ENCODE measurements at regions not wholly inside any gene's neighbourhood (a gene's known extent, or its start where the extent isn't known, plus 50 kb on each side); places are given as distances from the start of the nearest gene placed in this dataset.
A peak's percentile ranks its signal among the peaks of the same experiment; 100 is the strongest.

DNA sequence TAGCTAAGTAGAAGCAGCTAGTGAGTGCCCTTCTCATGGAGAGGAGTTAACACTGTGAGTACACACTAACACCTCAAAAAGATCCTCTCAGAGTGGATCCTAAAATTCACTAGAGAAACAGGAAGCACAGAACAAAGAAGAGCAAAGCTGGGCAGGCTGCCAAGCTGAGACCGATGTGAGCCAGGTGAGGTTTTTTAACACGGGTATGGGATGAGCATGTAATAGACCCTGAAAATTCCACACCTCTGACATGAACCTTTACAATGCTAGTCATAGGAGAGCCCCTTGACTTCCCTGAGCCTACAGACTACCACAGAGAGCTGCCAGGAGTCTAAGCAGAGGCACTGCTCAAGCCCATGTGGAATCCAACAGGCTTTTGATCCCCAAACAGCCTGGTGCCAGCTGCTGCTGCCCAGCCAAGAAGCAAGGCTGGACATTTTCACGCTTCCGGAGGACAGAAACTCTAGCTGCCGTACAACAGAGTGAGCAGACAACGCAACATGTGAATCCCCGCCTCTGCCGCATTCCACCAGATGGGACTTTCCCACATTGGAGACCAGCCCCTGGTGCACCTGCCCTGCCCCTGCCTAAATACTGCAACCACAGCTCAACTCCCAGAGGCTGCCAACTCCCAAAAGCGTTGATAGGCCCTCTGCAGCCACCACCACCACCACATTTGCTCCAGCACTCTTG lies 280.8 kb downstream of the CDH10 start:
- no CpG with 5 or more reads among the region's 9 CpGs for WGBS, 2 donors (ENCODE audit: extremely low coverage in 2 of 2, insufficient read length in 2 of 2, insufficient replicate concordance in 1 of 2)
- H3K14ac ChIP-seq (ENCODE audit: low read length), result no peak overlapping the region
- no peak overlapping the region for H2BK5ac ChIP-seq (ENCODE audit: low read length)
- no peak overlapping the region for H4K8ac ChIP-seq (ENCODE audit: low read depth, low read length)
- no peak overlapping the region for H2BK120ac ChIP-seq (ENCODE audit: low read depth, low read length)
- H3K23ac ChIP-seq (ENCODE audit: low read depth, low read length, poor library complexity), result no peak overlapping the region
- H3K27me3 ChIP-seq (ENCODE audit: control insufficient read depth in 3 of 3, insufficient read depth in 3 of 3, low read depth in 1 of 3, low read length in 3 of 3), result no peaks in the 10 kb centered on the region
- H2BK15ac ChIP-seq (ENCODE audit: low read length), result no peak overlapping the region
- H3K4ac ChIP-seq (ENCODE audit: low read length), result no peak overlapping the region
- no peak overlapping the region for H2BK12ac ChIP-seq (ENCODE audit: low read length)
- no peak overlapping the region for H3K27ac ChIP-seq (replicated peaks; ENCODE audit: low read length)
- peaks cover 0 to 1% of the 10 kb centered on the region in 2 donors for H3K9me3 ChIP-seq (replicated peaks in 1 of 2; ENCODE audit: control insufficient read depth in 2 of 2, insufficient read depth in 1 of 2, low read depth in 1 of 2, low read length in 2 of 2)
- H2AK5ac ChIP-seq (ENCODE audit: low read depth, low read length), result peak overlapping the region; percentile 20
- peak overlapping the region; percentile 64 for H2AFZ ChIP-seq (ENCODE audit: low read length)
- no peaks in the 10 kb centered on the region for H3K79me1 ChIP-seq (ENCODE audit: low read depth, low read length)
- H3K4me2 ChIP-seq (ENCODE audit: insufficient read depth, low read length, poor library complexity, severe bottlenecking), result no peak overlapping the region
- H3K4me3 ChIP-seq (ENCODE audit: low read length in 2 of 2), result no peak overlapping the region
- no peak for DNase-seq (ENCODE audit: low spot score)
- no peaks in the 10 kb centered on the region for H3K36me3 ChIP-seq (replicated peaks in 1 of 2; ENCODE audit: control insufficient read depth in 2 of 2, insufficient read depth in 2 of 2, low read length in 2 of 2)
- H3K18ac ChIP-seq (ENCODE audit: low read length), result no peak overlapping the region
- no peak overlapping the region for H3K9ac ChIP-seq (ENCODE audit: low read depth, low read length, poor library complexity)
- no peaks in the 10 kb centered on the region for H3K4me1 ChIP-seq (ENCODE audit: control insufficient read depth in 2 of 2, insufficient read depth in 1 of 2, low read depth in 1 of 2, low read length in 2 of 2)
- H4K91ac ChIP-seq (ENCODE audit: low read depth, low read length, poor library complexity), result no peak overlapping the region

DNA sequence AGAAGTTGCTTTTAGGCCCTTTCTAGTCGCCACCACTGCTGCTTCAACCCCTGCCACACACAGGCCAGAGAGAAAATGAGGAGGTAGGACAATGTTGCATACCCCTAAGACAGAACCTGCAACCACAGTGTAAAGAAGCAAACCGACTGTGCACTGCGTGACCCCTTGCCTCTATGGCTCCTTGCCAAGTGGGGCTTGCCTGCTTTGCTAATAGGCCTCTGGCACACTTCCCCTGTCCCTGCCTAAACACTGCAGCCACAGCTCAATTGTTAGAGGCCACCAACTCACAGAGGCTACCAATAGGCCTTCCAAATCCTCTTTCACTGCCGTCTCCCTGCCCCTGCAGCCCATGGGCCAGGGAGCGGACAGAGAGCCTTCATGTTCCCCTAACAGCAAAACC lies 280.1 kb downstream of the CDH10 start:
- no peaks in the 10 kb centered on the region for H3K79me1 ChIP-seq (ENCODE audit: low read depth, low read length)
- H4K8ac ChIP-seq (ENCODE audit: low read depth, low read length), result no peak overlapping the region
- no peaks in the 10 kb centered on the region for H3K36me3 ChIP-seq (replicated peaks in 1 of 2; ENCODE audit: control insufficient read depth in 2 of 2, insufficient read depth in 2 of 2, low read length in 2 of 2)
- H3K9ac ChIP-seq (ENCODE audit: low read depth, low read length, poor library complexity), result no peak overlapping the region
- no peaks in the 10 kb centered on the region for H3K27me3 ChIP-seq (ENCODE audit: control insufficient read depth in 3 of 3, insufficient read depth in 3 of 3, low read depth in 1 of 3, low read length in 3 of 3)
- no peak overlapping the region for H4K91ac ChIP-seq (ENCODE audit: low read depth, low read length, poor library complexity)
- H2AK5ac ChIP-seq (ENCODE audit: low read depth, low read length), result no peak overlapping the region
- no peak for DNase-seq (ENCODE audit: low spot score)
- peak overlapping the region; percentile 23 for H3K18ac ChIP-seq (ENCODE audit: low read length)
- peak overlapping the region; percentile 64 for H2AFZ ChIP-seq (ENCODE audit: low read length)
- H2BK12ac ChIP-seq (ENCODE audit: low read length), result no peak overlapping the region
- H3K4me3 ChIP-seq (ENCODE audit: low read length in 2 of 2), result no peak overlapping the region
- H3K4me2 ChIP-seq (ENCODE audit: insufficient read depth, low read length, poor library complexity, severe bottlenecking), result no peak overlapping the region
- H2BK15ac ChIP-seq (ENCODE audit: low read length), result peak overlapping the region; percentile 10
- H3K27ac ChIP-seq (replicated peaks; ENCODE audit: low read length), result no peak overlapping the region
- H2BK5ac ChIP-seq (ENCODE audit: low read length), result no peak overlapping the region
- peak overlapping the region; percentile 39 for H3K4ac ChIP-seq (ENCODE audit: low read length)
- no CpG with 5 or more reads among the region's 5 CpGs for WGBS, 2 donors (ENCODE audit: extremely low coverage in 2 of 2, insufficient read length in 2 of 2, insufficient replicate concordance in 1 of 2)
- no peak overlapping the region for H2BK120ac ChIP-seq (ENCODE audit: low read depth, low read length)
- H3K23ac ChIP-seq (ENCODE audit: low read depth, low read length, poor library complexity), result no peak overlapping the region
- no peaks in the 10 kb centered on the region for H3K4me1 ChIP-seq (ENCODE audit: control insufficient read depth in 2 of 2, insufficient read depth in 1 of 2, low read depth in 1 of 2, low read length in 2 of 2)
- no peak overlapping the region for H3K14ac ChIP-seq (ENCODE audit: low read length)
- peaks cover 0 to 1% of the 10 kb centered on the region in 2 donors for H3K9me3 ChIP-seq (replicated peaks in 1 of 2; ENCODE audit: control insufficient read depth in 2 of 2, insufficient read depth in 1 of 2, low read depth in 1 of 2, low read length in 2 of 2)

DNA sequence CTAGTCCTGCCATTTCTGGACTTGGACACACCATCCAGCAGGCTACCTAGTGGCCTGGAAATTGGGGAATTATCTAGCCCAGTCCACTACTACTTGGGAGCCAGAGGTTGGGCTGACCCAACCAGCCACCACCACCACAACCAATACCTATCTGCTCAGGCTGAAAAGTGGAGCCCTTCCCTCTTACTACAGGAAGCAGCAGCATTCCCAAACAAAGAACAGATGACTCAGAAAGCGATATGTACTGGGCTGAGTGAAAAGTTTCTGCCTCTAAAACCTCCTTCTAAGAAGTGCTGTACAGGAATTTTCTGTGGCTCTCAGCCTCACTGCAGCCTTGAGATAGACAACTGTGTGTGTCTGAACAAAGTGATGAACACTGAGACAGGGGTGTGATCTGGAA lies 279.4 kb downstream of the CDH10 start:
- H4K8ac ChIP-seq (ENCODE audit: low read depth, low read length), result no peak overlapping the region
- H3K4me3 ChIP-seq (ENCODE audit: low read length in 2 of 2), result no peak overlapping the region
- H3K79me1 ChIP-seq (ENCODE audit: low read depth, low read length), result no peaks in the 10 kb centered on the region
- no peak overlapping the region for H2AK5ac ChIP-seq (ENCODE audit: low read depth, low read length)
- no peak overlapping the region for H3K18ac ChIP-seq (ENCODE audit: low read length)
- H3K4me2 ChIP-seq (ENCODE audit: insufficient read depth, low read length, poor library complexity, severe bottlenecking), result no peak overlapping the region
- no peak overlapping the region for H4K91ac ChIP-seq (ENCODE audit: low read depth, low read length, poor library complexity)
- H2BK5ac ChIP-seq (ENCODE audit: low read length), result no peak overlapping the region
- H3K14ac ChIP-seq (ENCODE audit: low read length), result no peak overlapping the region
- H3K36me3 ChIP-seq (replicated peaks in 1 of 2; ENCODE audit: control insufficient read depth in 2 of 2, insufficient read depth in 2 of 2, low read length in 2 of 2), result no peaks in the 10 kb centered on the region
- no peak overlapping the region for H3K27ac ChIP-seq (replicated peaks; ENCODE audit: low read length)
- no peak for DNase-seq (ENCODE audit: low spot score)
- H2AFZ ChIP-seq (ENCODE audit: low read length), result peak overlapping the region; percentile 64
- H3K9ac ChIP-seq (ENCODE audit: low read depth, low read length, poor library complexity), result no peak overlapping the region
- no peak overlapping the region for H2BK12ac ChIP-seq (ENCODE audit: low read length)
- H3K4me1 ChIP-seq (ENCODE audit: control insufficient read depth in 2 of 2, insufficient read depth in 1 of 2, low read depth in 1 of 2, low read length in 2 of 2), result no peaks in the 10 kb centered on the region
- H3K9me3 ChIP-seq (replicated peaks in 1 of 2; ENCODE audit: control insufficient read depth in 2 of 2, insufficient read depth in 1 of 2, low read depth in 1 of 2, low read length in 2 of 2), result peaks cover 0 to 1% of the 10 kb centered on the region in 2 donors
- no CpG with 5 or more reads among the region's 1 CpG for WGBS, 2 donors (ENCODE audit: extremely low coverage in 2 of 2, insufficient read length in 2 of 2, insufficient replicate concordance in 1 of 2)
- H2BK15ac ChIP-seq (ENCODE audit: low read length), result no peak overlapping the region
- H3K4ac ChIP-seq (ENCODE audit: low read length), result no peak overlapping the region
- no peak overlapping the region for H3K23ac ChIP-seq (ENCODE audit: low read depth, low read length, poor library complexity)
- H2BK120ac ChIP-seq (ENCODE audit: low read depth, low read length), result no peak overlapping the region
- H3K27me3 ChIP-seq (ENCODE audit: control insufficient read depth in 3 of 3, insufficient read depth in 3 of 3, low read depth in 1 of 3, low read length in 3 of 3), result no peaks in the 10 kb centered on the region

DNA sequence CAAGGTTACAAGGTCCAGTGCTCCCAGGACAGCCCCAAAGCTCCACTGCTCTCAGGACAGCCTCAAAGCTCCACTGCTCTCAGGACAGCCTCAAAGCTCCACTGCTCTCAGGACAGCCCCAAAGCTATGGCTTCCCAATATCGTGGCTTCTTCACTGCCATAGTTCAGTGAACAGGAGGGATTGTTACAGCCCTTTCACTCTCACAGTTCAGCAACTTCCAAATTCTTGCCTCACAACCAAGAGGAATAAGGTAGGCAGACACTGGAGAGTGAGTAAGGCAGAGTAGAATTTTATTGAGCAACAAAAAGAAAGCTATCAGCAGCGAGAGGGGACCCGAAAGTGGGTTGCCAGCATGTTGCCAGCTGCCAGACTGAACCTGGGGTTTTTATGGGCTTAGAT lies 277.6 kb downstream of the CDH10 start:
- H3K4me1 ChIP-seq (ENCODE audit: control insufficient read depth in 2 of 2, insufficient read depth in 1 of 2, low read depth in 1 of 2, low read length in 2 of 2), result no peaks in the 10 kb centered on the region

More for the DNA sequence above, 277.6 kb downstream of the CDH10 start:
- H2BK120ac ChIP-seq (ENCODE audit: low read depth, low read length), result no peak overlapping the region
- H3K4me3 ChIP-seq (ENCODE audit: low read length in 2 of 2), result no peak overlapping the region
- H3K4ac ChIP-seq (ENCODE audit: low read length), result no peak overlapping the region
- no CpG with 5 or more reads among the region's 3 CpGs for WGBS, 2 donors (ENCODE audit: extremely low coverage in 2 of 2, insufficient read length in 2 of 2, insufficient replicate concordance in 1 of 2)
- H3K14ac ChIP-seq (ENCODE audit: low read length), result no peak overlapping the region
- H4K91ac ChIP-seq (ENCODE audit: low read depth, low read length, poor library complexity), result no peak overlapping the region
- no peak overlapping the region for H3K4me2 ChIP-seq (ENCODE audit: insufficient read depth, low read length, poor library complexity, severe bottlenecking)
- H3K23ac ChIP-seq (ENCODE audit: low read depth, low read length, poor library complexity), result no peak overlapping the region
- H2BK5ac ChIP-seq (ENCODE audit: low read length), result no peak overlapping the region
- no peak overlapping the region for H3K18ac ChIP-seq (ENCODE audit: low read length)
- no peak overlapping the region for H2BK12ac ChIP-seq (ENCODE audit: low read length)
- no peaks in the 10 kb centered on the region for H3K36me3 ChIP-seq (replicated peaks in 1 of 2; ENCODE audit: control insufficient read depth in 2 of 2, insufficient read depth in 2 of 2, low read length in 2 of 2)
- no peaks in the 10 kb centered on the region for H3K79me1 ChIP-seq (ENCODE audit: low read depth, low read length)
- no peak overlapping the region for H4K8ac ChIP-seq (ENCODE audit: low read depth, low read length)
- H3K9me3 ChIP-seq (replicated peaks in 1 of 2; ENCODE audit: control insufficient read depth in 2 of 2, insufficient read depth in 1 of 2, low read depth in 1 of 2, low read length in 2 of 2), result no peaks in the 10 kb centered on the region
- no peak overlapping the region for H2AK5ac ChIP-seq (ENCODE audit: low read depth, low read length)
- H3K9ac ChIP-seq (ENCODE audit: low read depth, low read length, poor library complexity), result no peak overlapping the region
- no peaks in the 10 kb centered on the region for H3K27me3 ChIP-seq (ENCODE audit: control insufficient read depth in 3 of 3, insufficient read depth in 3 of 3, low read depth in 1 of 3, low read length in 3 of 3)
- H2AFZ ChIP-seq (ENCODE audit: low read length), result peak overlapping the region; percentile 3
- no peak for DNase-seq (ENCODE audit: low spot score)
- no peak overlapping the region for H3K27ac ChIP-seq (replicated peaks; ENCODE audit: low read length)
- no peak overlapping the region for H2BK15ac ChIP-seq (ENCODE audit: low read length)
